GM12878 (cell line): ENCODE measurements at regions not wholly inside any gene's neighbourhood (a gene's known extent, or its start where the extent isn't known, plus 50 kb on each side); places are given as distances from the start of the nearest gene placed in this dataset.

ENCODE experiments used
- ATAC-seq: fragments of 200-7000 bp; cut with Tn5 transposase; 3 replicates; pipeline ENCODE4 v1.9.1; 2020; ENCODE audit warnings: mild to moderate bottlenecking, moderate library complexity
- BruUV-seq: library from RNA; stranded (reverse); fragments of 400-500 nt; replicated peaks from 2 replicates; lab custom pipeline; 2021; lab: Mats Ljungman, UMichigan
- CTCF ChIA-PET: fragments of 300-600 bp; sonication (Branson Sonifier 250); formaldehyde crosslinking; extraction: SDS; loops from one replicate; lab custom pipeline; 2021; ENCODE audit warnings: inconsistent platforms; lab: Yijun Ruan, JAX
- POLR2A ChIA-PET: fragments of 350-600 bp; formaldehyde crosslinking; extraction: SDS; loops from one replicate; lab custom pipeline; 2021; ENCODE audit warnings: inconsistent platforms; lab: Charles Lee
- RAD21 ChIA-PET: fragments of 300-600 bp; sonication (Branson Sonifier 250); formaldehyde crosslinking; loops from one replicate; lab custom pipeline; 2023; ENCODE audit warnings: antibody characterized with exemption; ENCODE audit not compliant: unreplicated experiment; lab: Charles Lee
- SMC1A ChIA-PET: fragments of 300-600 bp; sonication (Branson Sonifier 250); formaldehyde crosslinking; loops from one replicate; lab custom pipeline; 2023; ENCODE audit not compliant: unreplicated experiment, uncharacterized antibody; lab: Charles Lee
- DNase-seq: peaks from one replicate; pipeline ENCODE4 v3.0.0-alpha.2; 2011; ENCODE audit warnings: low read depth, low spot score
- FAIRE-seq: peaks from 3 replicates; lab custom pipeline; 2011; peaks lifted over from hg19 to GRCh38; lab: Jason Lieb, UNC
- H2AFZ ChIP-seq: 2 replicates; pipeline ENCODE4 v1.6.0; 2011; ENCODE audit warnings: low read depth, low read length, control low read depth; ENCODE audit not compliant: control insufficient read depth
- H3K27ac ChIP-seq: 2 replicates; pipeline ENCODE4 v1.5.1; 2011; ENCODE audit warnings: control low read depth; ENCODE audit not compliant: control insufficient read depth, insufficient read depth
- H3K27me3 ChIP-seq, 2 experiments: replicated peaks in 1 of 2; 2 replicates each; pipeline versions ENCODE4 v1.6.0 to v1.6.1; 2011; ENCODE audit warnings: low read length in 1 of 2; ENCODE audit not compliant: control insufficient read depth in 2 of 2, insufficient read depth in 2 of 2
- H3K36me3 ChIP-seq, 2 experiments: 2 replicates each; pipeline ENCODE4 v1.5.1; 2011; ENCODE audit warnings: low read length in 1 of 2; ENCODE audit not compliant: control insufficient read depth in 2 of 2, insufficient read depth in 2 of 2
- H3K4me1 ChIP-seq: 2 replicates; pipeline ENCODE4 v1.6.1; 2011; ENCODE audit warnings: mild to moderate bottlenecking, low read length, moderate library complexity, mixed read lengths; ENCODE audit not compliant: control insufficient read depth, insufficient read depth
- H3K4me2 ChIP-seq: 2 replicates; pipeline ENCODE4 v1.6.0; 2011; ENCODE audit warnings: control low read depth; ENCODE audit not compliant: control insufficient read depth, insufficient read depth
- H3K4me3 ChIP-seq: fragments of 200-600 bp; sonication (generic); 2 replicates; pipeline ENCODE4 v1.5.1; 2016
- H3K79me2 ChIP-seq: 2 replicates; pipeline ENCODE4 v1.6.0; 2011; ENCODE audit warnings: low read length; ENCODE audit not compliant: control insufficient read depth, insufficient read depth
- H3K9ac ChIP-seq: 2 replicates; pipeline ENCODE4 v1.8.0; 2011; ENCODE audit warnings: low read length, control low read depth, mixed read lengths; ENCODE audit not compliant: control insufficient read depth, insufficient read depth
- H3K9me3 ChIP-seq: replicated peaks from 3 replicates; pipeline ENCODE4 v1.5.1; 2011; ENCODE audit warnings: mild to moderate bottlenecking, low read length; ENCODE audit not compliant: control insufficient read depth, insufficient read depth
- H4K20me1 ChIP-seq: 2 replicates; pipeline ENCODE4 v1.6.0; 2011; ENCODE audit not compliant: control insufficient read depth, insufficient read depth
- DPF2 ChIP-seq: fragments of 450-650 bp; IDR thresholded peaks from 2 replicates; pipeline ENCODE4 v1.6.1; 2017; ENCODE audit warnings: mild to moderate bottlenecking
- EGR1 ChIP-seq, 2 experiments: IDR thresholded peaks; 1 replicate in 1 of 2; 2 replicates in 1 of 2; pipeline ENCODE4 v1.6.1; 2011 to 2012; ENCODE audit warnings: low read depth in 2 of 2, low read length in 2 of 2, borderline replicate concordance in 1 of 2, mild to moderate bottlenecking in 1 of 2, moderate library complexity in 1 of 2
- IKZF1 ChIP-seq: fragments of 450-650 bp; conservative IDR thresholded peaks from 2 replicates; pipeline ENCODE4 v1.6.1; 2017; ENCODE audit warnings: antibody characterized with exemption, mild to moderate bottlenecking
- KLF5 ChIP-seq: fragments of 450-650 bp; IDR thresholded peaks from 2 replicates; pipeline ENCODE4 v1.6.1; 2014; ENCODE audit warnings: mild to moderate bottlenecking; ENCODE audit not compliant: partially characterized antibody
- PML ChIP-seq: IDR thresholded peaks from 2 replicates; pipeline ENCODE4 v1.6.1; 2012; ENCODE audit warnings: low read length, inconsistent platforms
- TBL1XR1 ChIP-seq: IDR thresholded peaks from 2 replicates; pipeline ENCODE4 v1.6.1; 2012; ENCODE audit warnings: low read depth, low read length, improper control_type of control experiment
- USF1 ChIP-seq: IDR thresholded peaks from 2 replicates; pipeline ENCODE4 v1.6.1; 2011; ENCODE audit warnings: borderline replicate concordance, low read depth, mild to moderate bottlenecking, moderate library complexity, mixed read lengths, low read length; ENCODE audit not compliant: insufficient read depth; ENCODE audit errors: extremely low read length
- USF2 ChIP-seq: IDR thresholded peaks from 2 replicates; pipeline ENCODE4 v1.6.1; 2011; ENCODE audit warnings: low read depth, low read length, improper control_type of control experiment, borderline replicate concordance
- YY1 ChIP-seq: IDR thresholded peaks from 2 replicates; pipeline ENCODE4 v1.6.1; 2011; ENCODE audit warnings: low read depth, mild to moderate bottlenecking, low read length
- WGBS: methylation state at CpG from one replicate; pipeline ENCODE4 v1.1.6; 2016; ENCODE audit warnings: low lambda C conversion rate; ENCODE audit not compliant: insufficient replicate concordance, insufficient coverage; ENCODE audit errors: missing lambda C conversion rate; 5-methylcytosine and 5-hydroxymethylcytosine counted together
- in situ Hi-C: fragments of 300-500 bp; cut with MboI; formaldehyde crosslinking; loops from 9 replicates; pipeline ENCODE4 v1.14.3; 2018; ENCODE audit warnings: mixed read lengths
- intact Hi-C: fragments of 100-400 bp; cut with micrococcal nuclease; formaldehyde crosslinking; loops from one replicate; pipeline ENCODE4 v1.14.2; 2022; ENCODE audit not compliant: unreplicated experiment
- TF ChIP-seq, protein P1 (sequence below): fragments of 450-650 bp; formaldehyde crosslinking; IDR thresholded peaks from 2 replicates; pipeline ENCODE4 v1.4.0; 2022; ENCODE audit warnings: mild to moderate bottlenecking, moderate library complexity

GRCh38 chr14:101470266-101470665 lies 91.0 kb upstream of the DIO3 start:
- H3K9me3 ChIP-seq: no peaks in the 10 kb centered on the region
- BruUV-seq: no TSS peak
- DNase-seq: no peak
- ChIA-PET CTCF (no interaction called here), RAD21 (no interaction called here), POLR2A (no interaction called here), SMC1A (no interaction called here)
- H4K20me1 ChIP-seq: no peaks in the 10 kb centered on the region
- H3K4me1 ChIP-seq: no peaks in the 10 kb centered on the region
- H3K79me2 ChIP-seq: no peaks in the 10 kb centered on the region
- H3K36me3 ChIP-seq: no peaks in the 10 kb centered on the region
- no peak overlapping the region for H2AFZ ChIP-seq
- no peaks in the 10 kb centered on the region; a peak in 1 of 4 replicates for H3K27me3 ChIP-seq
- H3K4me2 ChIP-seq: no peak overlapping the region
- in situ Hi-C loops: no loop called here
- TF ChIP-seq IKZF1: no peak
- no peak for TF ChIP-seq USF2
- FAIRE-seq: no peak
- 19% methylated on average over 12 of the region's 12 CpGs for WGBS
- no peak for ATAC-seq
- H3K9ac ChIP-seq: no peak overlapping the region
- no peak overlapping the region for H3K27ac ChIP-seq
- H3K4me3 ChIP-seq: no peak overlapping the region
- intact Hi-C loops: no loop called here

DNA sequence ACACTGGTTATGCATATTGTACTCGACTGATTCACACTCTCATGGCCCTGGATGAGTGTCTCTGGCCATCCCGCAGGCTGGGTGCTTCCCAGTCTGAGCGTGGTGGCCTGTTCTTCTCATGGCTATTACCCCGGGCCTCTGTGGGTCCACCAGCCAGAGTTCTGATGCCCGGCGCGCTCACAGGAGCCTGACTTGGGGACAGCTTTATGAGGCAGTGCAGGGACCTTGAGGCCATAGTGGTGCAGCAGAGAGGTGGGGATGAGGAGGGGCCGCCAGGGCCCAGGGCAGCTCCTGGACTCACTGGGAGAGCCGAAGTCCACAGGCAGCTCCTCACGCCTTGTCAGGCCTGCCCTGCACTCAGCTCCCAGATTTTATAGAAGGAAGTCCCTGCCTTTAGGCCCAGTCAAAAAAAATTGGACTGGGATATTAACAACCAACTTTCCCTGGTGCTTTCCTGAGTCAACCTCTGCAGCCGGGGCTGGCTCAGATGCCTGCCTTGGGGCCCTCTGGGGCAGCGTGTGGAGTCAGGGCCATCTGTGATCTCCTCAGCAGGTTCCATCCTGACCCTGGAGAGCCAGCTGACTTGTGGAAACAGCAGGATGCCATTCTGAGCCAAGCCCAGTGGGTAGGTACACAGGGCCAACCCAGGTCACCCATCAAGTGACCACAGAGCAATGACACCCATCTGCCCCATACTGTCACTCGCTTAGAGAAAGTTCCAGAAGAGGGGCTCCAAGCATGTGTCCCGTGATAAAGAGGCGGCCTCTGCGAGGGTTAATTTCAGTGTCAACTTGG lies 89.4 kb upstream of the DIO3 start:
- FAIRE-seq: no peak
- WGBS: 30% methylated on average over 16 of the region's 16 CpGs
- H3K4me3 ChIP-seq: no peak overlapping the region
- H3K27me3 ChIP-seq: no peaks in the 10 kb centered on the region
- H3K27ac ChIP-seq: no peak overlapping the region
- intact Hi-C loops (no loop called here), in situ Hi-C loops (no loop called here)
- no TSS peak for BruUV-seq
- no peak for DNase-seq
- no peak overlapping the region for H3K4me2 ChIP-seq
- H3K9me3 ChIP-seq: no peaks in the 10 kb centered on the region
- no peaks in the 10 kb centered on the region for H3K79me2 ChIP-seq
- H3K9ac ChIP-seq: no peak overlapping the region
- no peak overlapping the region for H2AFZ ChIP-seq
- SMC1A ChIA-PET: no interaction called here
- RAD21 ChIA-PET: no interaction called here
- H4K20me1 ChIP-seq: no peaks in the 10 kb centered on the region
- no peaks in the 10 kb centered on the region for H3K4me1 ChIP-seq
- POLR2A ChIA-PET: no interaction called here
- no peak for ATAC-seq
- CTCF ChIA-PET: no interaction called here
- no peaks in the 10 kb centered on the region for H3K36me3 ChIP-seq
- TF ChIP-seq EGR1 (IDR thresholded peaks at IDR 0.05; ENCODE audit: borderline replicate concordance in 1 of 2, low read depth in 2 of 2, low read length in 2 of 2): no peak
- no peak for TF ChIP-seq DPF2
- no peak for TF ChIP-seq YY1
- no peak for TF ChIP-seq USF1
- no peak for TF ChIP-seq KLF5
- TF ChIP-seq TBL1XR1: no peak
- TF ChIP-seq PML: no peak
- TF ChIP-seq, protein P1, sequence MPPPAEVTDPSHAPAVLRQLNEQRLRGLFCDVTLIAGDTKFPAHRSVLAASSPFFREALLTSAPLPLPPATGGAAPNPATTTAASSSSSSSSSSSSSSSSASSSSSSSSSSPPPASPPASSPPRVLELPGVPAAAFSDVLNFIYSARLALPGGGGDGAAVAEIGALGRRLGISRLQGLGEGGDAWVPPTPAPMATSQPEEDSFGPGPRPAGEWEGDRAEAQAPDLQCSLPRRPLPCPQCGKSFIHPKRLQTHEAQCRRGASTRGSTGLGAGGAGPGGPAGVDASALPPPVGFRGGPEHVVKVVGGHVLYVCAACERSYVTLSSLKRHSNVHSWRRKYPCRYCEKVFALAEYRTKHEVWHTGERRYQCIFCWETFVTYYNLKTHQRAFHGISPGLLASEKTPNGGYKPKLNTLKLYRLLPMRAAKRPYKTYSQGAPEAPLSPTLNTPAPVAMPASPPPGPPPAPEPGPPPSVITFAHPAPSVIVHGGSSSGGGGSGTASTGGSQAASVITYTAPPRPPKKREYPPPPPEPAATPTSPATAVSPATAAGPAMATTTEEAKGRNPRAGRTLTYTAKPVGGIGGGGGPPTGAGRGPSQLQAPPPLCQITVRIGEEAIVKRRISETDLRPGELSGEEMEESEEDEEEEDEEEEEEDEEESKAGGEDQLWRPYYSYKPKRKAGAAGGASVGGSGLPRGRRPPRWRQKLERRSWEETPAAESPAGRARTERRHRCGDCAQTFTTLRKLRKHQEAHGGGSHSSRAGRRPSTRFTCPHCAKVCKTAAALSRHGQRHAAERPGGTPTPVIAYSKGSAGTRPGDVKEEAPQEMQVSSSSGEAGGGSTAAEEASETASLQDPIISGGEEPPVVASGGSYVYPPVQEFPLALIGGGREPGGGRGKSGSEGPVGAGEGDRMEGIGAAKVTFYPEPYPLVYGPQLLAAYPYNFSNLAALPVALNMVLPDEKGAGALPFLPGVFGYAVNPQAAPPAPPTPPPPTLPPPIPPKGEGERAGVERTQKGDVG (CRISPR knock-in tag): no peak
